Large intestine (tissue), 3 donors: ENCODE measurements at regions not wholly inside any gene's neighbourhood (a gene's known extent, or its start where the extent isn't known, plus 50 kb on each side); places are given as distances from the start of the nearest gene placed in this dataset.

ENCODE experiments used
- DNase-seq, 2 donors: peaks; one replicate each; pipeline versions ENCODE4 v3.0.0 to v3.0.0-alpha.2; 2013
- H3K27ac ChIP-seq: one replicate; pipeline ENCODE4 v1.5.1; 2013; ENCODE audit warnings: low read length
- H3K27me3 ChIP-seq: 2 replicates; pipeline ENCODE4 v1.6.1; 2013; ENCODE audit warnings: low read length; ENCODE audit not compliant: control insufficient read depth, insufficient read depth
- H3K36me3 ChIP-seq: 2 replicates; pipeline ENCODE4 v1.6.1; 2013; ENCODE audit warnings: low read length; ENCODE audit not compliant: control insufficient read depth, insufficient read depth
- H3K4me1 ChIP-seq: one replicate; pipeline ENCODE4 v1.6.1; 2013; ENCODE audit warnings: low read length; ENCODE audit not compliant: control insufficient read depth, insufficient read depth
- H3K4me3 ChIP-seq: one replicate; pipeline ENCODE4 v1.5.1; 2013; ENCODE audit warnings: low read length
- H3K9me3 ChIP-seq: one replicate; pipeline ENCODE4 v1.6.1; 2013; ENCODE audit warnings: mild to moderate bottlenecking, low read depth, low read length, moderate library complexity; ENCODE audit not compliant: control insufficient read depth
- WGBS: methylation state at CpG from one replicate; pipeline ENCODE4 v1.1.5; 2013; ENCODE audit warnings: low lambda C conversion rate; ENCODE audit not compliant: insufficient coverage; 5-methylcytosine and 5-hydroxymethylcytosine counted together

DNA sequence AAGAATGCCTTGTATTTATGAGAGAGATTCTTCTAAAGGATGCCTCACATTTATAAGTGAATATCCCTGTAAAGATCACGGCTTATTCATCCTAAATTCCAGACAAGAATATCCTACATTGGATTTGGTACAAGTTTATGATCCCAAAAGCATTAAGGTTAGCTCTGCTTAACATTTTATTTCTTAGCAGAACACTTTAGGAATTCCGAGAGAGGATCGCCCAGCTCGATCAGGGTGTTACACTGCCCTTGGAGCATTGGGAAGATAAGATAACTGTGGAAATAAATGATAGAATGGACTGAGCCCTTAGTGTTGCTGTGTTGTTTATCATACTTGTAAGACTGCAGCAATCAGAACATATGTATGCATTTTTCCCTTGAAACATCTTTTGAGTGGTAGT lies 223.0 kb upstream of the CDIN1 start:
- DNase-seq, result peak in 1 of 2 donors; percentile 8
- Histone ChIP-seq H3K4me1 (no peaks in the 10 kb centered on the region), H3K27ac (no peak overlapping the region), H3K4me3 (no peak overlapping the region), H3K36me3 (no peaks in the 10 kb centered on the region), H3K27me3 (no peaks in the 10 kb centered on the region), H3K9me3 (no peaks in the 10 kb centered on the region)
- no CpG with 5 or more reads among the region's 4 CpGs for WGBS

DNA sequence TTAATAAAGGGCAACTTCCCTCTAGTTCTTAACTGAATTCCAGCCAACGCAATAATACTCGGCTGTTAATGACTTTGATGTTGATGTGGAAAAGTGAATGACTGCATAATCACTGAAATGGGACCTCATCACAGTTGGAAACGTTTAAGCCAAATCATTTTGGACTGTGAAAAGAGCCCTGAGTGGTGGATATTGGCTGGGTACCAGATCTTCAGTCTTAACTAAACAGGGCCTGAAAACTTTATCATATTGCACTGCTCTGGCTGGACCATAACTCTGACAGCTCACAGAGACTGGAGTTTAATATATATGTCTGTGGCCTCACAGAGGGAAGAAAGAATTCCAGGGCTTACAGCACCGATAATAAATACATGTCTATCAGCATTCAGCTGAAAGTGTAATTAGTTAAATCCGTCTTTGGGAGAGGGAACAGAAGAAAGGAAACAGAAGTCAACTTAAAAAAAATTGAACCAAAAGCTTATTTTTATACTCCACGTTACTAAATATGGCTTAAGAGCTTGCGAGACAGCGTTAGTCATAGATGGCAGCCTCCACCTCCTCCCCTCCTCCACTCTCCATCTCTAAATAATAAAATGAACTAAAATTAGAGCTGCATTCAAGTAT lies 222.3 kb upstream of the CDIN1 start:
- Histone ChIP-seq H3K27me3 (no peaks in the 10 kb centered on the region), H3K4me1 (no peaks in the 10 kb centered on the region), H3K36me3 (no peaks in the 10 kb centered on the region), H3K9me3 (no peaks in the 10 kb centered on the region), H3K4me3 (no peak overlapping the region), H3K27ac (no peak overlapping the region)
- peak in 1 of 2 donors; percentile 12 for DNase-seq
- WGBS, result 40% methylated on average over 2 of the region's 8 CpGs

DNA sequence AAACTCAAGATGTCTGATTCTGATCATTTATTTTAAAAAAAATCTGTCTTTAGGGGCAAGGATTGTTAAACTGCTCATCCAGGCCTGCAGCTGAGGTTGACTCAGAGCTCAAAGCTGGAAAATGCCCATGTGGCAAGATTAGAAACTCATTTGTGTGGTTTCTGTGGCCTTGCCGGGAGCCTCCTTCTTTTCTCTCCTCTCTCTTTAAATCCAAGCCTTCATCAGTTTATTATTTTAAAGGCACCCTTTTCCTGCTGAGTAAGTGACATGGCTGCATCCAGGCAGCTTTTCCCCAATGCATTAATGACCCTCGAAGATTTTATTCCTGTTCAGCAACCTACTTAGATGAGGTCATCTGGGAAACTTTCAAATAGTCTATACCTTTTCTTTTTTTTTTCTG lies 221.3 kb upstream of the CDIN1 start:
- Histone ChIP-seq H3K9me3 (no peaks in the 10 kb centered on the region), H3K4me3 (no peak overlapping the region), H3K36me3 (no peaks in the 10 kb centered on the region), H3K27me3 (no peaks in the 10 kb centered on the region), H3K4me1 (no peaks in the 10 kb centered on the region), H3K27ac (no peak overlapping the region)
- DNase-seq, result no peak
- 50% methylated on average over 1 of the region's 2 CpGs for WGBS

DNA sequence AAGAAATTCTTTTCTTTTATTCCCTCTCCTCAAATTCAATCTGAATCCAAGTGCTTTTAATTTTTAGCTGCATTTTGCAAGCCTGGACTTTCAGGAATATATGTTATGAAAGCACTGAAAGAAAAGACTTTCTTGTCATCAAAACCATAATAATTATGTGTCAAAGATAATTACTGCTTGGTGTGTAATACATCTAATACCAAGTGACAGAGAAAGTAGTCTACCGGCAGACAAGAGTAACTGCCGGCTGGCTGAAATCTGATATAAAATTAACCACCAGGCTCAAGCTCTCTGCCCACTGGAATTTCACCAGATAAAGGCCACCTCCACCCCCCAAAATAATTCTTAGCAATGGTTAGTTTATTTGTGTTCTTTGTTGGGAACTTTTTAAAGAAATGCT lies 220.9 kb upstream of the CDIN1 start:
- H3K4me1 ChIP-seq, result no peaks in the 10 kb centered on the region

DNA sequence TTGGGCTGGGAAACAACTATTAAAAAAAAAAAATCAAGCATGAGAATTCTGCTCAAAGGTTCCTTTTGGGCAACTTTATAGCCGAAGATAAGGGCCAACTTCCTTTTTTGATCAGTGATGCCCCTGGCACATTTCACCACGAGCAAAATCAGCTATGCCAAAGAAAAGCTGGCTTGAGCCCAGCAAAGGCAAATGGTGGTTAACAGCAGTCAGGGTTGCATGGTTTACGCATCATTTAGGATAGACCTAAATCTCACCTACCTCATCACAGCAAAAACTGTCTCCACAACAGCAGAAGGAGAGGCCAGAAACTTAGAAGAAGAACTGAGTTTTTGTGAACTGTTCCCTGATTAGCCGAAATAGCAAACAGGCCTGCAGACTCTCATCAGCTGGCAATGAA lies 220.1 kb upstream of the CDIN1 start:
- no peaks in the 10 kb centered on the region for H3K27me3 ChIP-seq
- no CpG with 5 or more reads among the region's 4 CpGs for WGBS
- DNase-seq, result no peak
- no peaks in the 10 kb centered on the region for H3K36me3 ChIP-seq
- H3K9me3 ChIP-seq, result no peaks in the 10 kb centered on the region
- no peaks in the 10 kb centered on the region for H3K4me1 ChIP-seq
- no peak overlapping the region for H3K27ac ChIP-seq
- no peak overlapping the region for H3K4me3 ChIP-seq

More for the DNA sequence above, 220.9 kb upstream of the CDIN1 start:
- no peaks in the 10 kb centered on the region for H3K9me3 ChIP-seq
- no peaks in the 10 kb centered on the region for H3K27me3 ChIP-seq
- no peaks in the 10 kb centered on the region for H3K36me3 ChIP-seq
- no peak overlapping the region for H3K27ac ChIP-seq
- no peak overlapping the region for H3K4me3 ChIP-seq
- WGBS, result no CpG with 5 or more reads among the region's 2 CpGs
- no peak for DNase-seq

DNA sequence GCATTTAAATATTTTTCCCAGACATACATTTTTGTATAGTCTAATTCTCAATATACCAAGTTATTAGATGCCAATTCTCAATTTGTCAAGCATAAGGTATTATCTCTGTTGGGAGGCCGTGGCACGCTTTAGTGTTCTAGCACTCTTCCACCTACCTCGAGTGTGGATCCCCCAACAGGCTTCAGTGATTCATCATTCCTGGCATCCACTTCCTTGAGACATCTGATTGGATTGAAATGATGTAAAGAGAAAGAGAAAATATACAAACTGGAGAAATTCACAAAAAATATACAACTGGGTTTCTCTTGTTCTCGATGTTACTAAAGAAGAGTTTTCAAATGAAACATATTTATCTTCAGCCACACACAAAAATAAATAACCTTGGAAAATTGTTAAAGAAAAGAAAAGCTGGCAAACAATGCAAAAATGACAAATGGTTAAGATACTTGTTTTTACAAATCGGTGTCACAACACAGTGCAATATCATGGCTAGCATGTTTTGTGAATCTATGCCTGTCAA lies 218.0 kb upstream of the CDIN1 start:
- WGBS, result 86% methylated on average over 1 of the region's 5 CpGs
- H3K27me3 ChIP-seq, result no peaks in the 10 kb centered on the region
- H3K36me3 ChIP-seq, result no peaks in the 10 kb centered on the region
- H3K4me3 ChIP-seq, result no peak overlapping the region
- DNase-seq, result no peak
- H3K9me3 ChIP-seq, result no peaks in the 10 kb centered on the region
- no peak overlapping the region for H3K27ac ChIP-seq
- H3K4me1 ChIP-seq, result no peaks in the 10 kb centered on the region

DNA sequence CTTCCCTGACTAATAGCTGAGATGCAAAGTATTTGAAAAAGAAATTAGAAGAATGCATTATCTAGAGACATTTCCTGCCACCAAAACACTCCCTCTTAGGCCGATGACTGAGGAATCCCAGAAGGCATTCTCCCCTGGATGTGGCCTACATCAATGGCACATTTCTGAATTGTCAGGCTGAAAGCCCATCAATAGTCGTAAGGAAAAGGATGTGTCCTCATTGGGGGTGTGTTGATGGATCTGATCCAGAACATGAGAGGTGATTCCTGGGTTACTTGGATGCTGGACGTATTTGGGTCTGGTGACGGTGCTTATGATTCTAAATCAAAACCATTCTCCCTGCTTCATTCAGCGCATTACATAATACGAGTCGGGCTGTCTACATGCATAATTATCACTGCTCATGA lies 216.9 kb upstream of the CDIN1 start:
- H3K4me1 ChIP-seq, result no peaks in the 10 kb centered on the region
- WGBS, result 100% methylated on average over 1 of the region's 7 CpGs
- no peaks in the 10 kb centered on the region for H3K36me3 ChIP-seq
- H3K9me3 ChIP-seq, result no peaks in the 10 kb centered on the region
- no peaks in the 10 kb centered on the region for H3K27me3 ChIP-seq
- H3K4me3 ChIP-seq, result no peak overlapping the region
- no peak overlapping the region for H3K27ac ChIP-seq
- DNase-seq, result no peak

DNA sequence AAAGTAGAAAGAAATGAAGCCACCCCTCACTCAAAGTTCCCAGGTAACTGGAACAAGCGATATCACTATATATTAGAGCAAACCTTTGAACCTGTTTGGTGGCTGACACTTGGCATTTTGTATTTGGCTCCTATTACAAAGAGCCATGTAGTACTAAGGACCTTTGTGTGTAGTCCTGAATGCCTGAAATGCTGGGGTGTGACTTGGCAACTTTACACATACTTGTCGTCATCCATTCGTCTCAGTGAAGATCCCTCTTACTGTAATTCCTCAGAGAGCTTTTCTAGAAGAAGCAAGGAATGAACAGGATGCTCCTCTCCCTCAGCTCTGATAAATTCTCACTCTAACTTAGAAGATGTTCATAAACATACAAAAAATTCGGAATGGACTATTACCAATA lies 216.1 kb upstream of the CDIN1 start:
- H3K4me1 ChIP-seq, result no peaks in the 10 kb centered on the region
- H3K27ac ChIP-seq, result no peak overlapping the region
- no peak overlapping the region for H3K4me3 ChIP-seq
- no peaks in the 10 kb centered on the region for H3K36me3 ChIP-seq
- H3K9me3 ChIP-seq, result no peaks in the 10 kb centered on the region
- 88% methylated on average over 1 of the region's 4 CpGs for WGBS
- H3K27me3 ChIP-seq, result no peaks in the 10 kb centered on the region
- no peak for DNase-seq

DNA sequence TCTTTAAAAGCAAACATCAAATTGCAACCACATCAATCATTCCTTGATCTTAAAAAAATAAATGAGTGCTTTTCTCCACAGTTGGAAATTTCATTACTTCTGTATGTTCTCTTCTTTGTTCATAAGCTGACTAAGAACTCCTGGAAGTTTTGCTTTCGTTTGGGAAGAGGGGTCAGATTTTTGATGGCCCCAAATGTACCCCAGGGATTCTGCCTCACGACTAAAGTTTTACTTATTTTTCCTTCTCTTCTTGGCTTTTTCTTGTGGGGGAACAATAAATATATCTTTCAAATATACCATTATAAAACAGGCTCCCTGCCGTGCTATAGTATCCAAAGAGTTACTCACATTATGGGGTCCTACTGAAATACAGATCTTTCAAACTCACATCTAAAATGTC lies 215.0 kb upstream of the CDIN1 start:
- H3K27me3 ChIP-seq, result no peaks in the 10 kb centered on the region
- H3K4me3 ChIP-seq, result no peak overlapping the region
- no peak for DNase-seq
- H3K4me1 ChIP-seq, result no peaks in the 10 kb centered on the region
- H3K9me3 ChIP-seq, result no peaks in the 10 kb centered on the region
- no peaks in the 10 kb centered on the region for H3K36me3 ChIP-seq
- WGBS, result 33% methylated on average over 1 of the region's 3 CpGs
- H3K27ac ChIP-seq, result no peak overlapping the region

DNA sequence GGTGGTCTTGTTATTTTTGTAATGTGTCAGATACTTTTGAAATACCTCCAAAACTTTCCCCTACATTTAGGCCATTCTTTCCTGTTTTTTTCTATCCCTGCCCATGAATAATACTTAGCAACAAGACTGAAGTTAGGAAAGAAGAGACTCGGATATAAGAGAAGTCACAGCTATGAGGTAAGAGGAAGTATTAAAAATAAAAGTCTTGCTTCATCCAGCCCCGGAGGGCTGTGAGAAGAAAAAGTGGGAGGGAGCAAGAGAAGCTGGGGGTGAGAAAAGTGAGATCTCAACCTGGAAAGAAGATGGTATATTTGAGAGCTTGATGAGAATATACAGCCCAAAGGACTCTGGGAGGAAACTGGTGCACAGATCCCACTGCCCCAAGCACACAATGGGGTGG lies 213.5 kb upstream of the CDIN1 start:
- no peaks in the 10 kb centered on the region for H3K4me1 ChIP-seq
- WGBS, result no CpG with 5 or more reads among the region's 2 CpGs

DNA sequence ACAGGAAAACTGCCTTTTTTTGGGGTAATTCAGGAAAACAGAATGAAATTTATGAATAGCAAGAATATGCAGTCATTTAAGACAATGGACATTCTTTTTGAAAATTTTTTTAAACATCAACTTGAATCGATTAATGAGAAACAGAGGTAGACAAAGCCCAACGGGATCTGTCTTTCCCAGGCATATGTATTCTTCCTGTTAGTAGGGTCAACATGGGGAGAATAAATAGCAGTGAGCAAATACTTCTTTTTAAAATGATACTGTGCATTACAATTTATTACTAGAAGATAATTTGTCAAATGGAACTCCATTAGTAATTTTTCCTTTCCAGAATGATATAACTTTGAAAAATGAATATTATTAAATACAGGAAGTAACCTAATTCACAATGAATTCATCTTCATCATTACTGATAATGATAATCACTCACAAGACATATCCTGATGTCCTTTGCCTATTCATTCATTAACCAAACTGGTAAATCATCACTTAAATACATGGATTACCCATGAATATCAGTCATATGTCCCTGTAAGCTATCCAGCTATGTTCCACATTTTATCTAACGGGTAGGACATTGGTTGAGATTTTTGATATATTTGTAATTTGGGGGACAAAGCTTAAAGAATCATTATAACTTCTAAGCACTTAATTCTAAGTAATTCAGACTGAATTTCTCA lies 209.2 kb upstream of the CDIN1 start:
- H3K4me3 ChIP-seq, result no peak overlapping the region
- no peak for DNase-seq
- no peaks in the 10 kb centered on the region for H3K27me3 ChIP-seq
- no peak overlapping the region for H3K27ac ChIP-seq
- WGBS, result 33% methylated on average over 1 of the region's 3 CpGs
- no peaks in the 10 kb centered on the region for H3K4me1 ChIP-seq
- no peaks in the 10 kb centered on the region for H3K9me3 ChIP-seq
- no peaks in the 10 kb centered on the region for H3K36me3 ChIP-seq

More for the DNA sequence above, 213.5 kb upstream of the CDIN1 start:
- no peaks in the 10 kb centered on the region for H3K36me3 ChIP-seq
- no peaks in the 10 kb centered on the region for H3K9me3 ChIP-seq
- H3K27ac ChIP-seq, result no peak overlapping the region
- H3K27me3 ChIP-seq, result no peaks in the 10 kb centered on the region
- no peak for DNase-seq
- no peak overlapping the region for H3K4me3 ChIP-seq
